NT2/D1 (cell line): ENCODE measurements at regions not wholly inside any gene's neighbourhood (a gene's known extent, or its start where the extent isn't known, plus 50 kb on each side); places are given as distances from the start of the nearest gene placed in this dataset.
"Not testable (repeated sequence)": the region's sequence is repeated elsewhere in the genome, so short reads cannot be mapped to it uniquely, and the experiment has no call there.

Experiments used
- DNase-seq: peaks from one replicate; pipeline ENCODE4 v3.0.0-alpha.2; 2011; ENCODE audit warnings: low read depth, low spot score
- H3K27me3 ChIP-seq: 2 replicates; pipeline ENCODE4 v1.6.0; 2011; ENCODE audit warnings: mild to moderate bottlenecking; ENCODE audit not compliant: insufficient read length, insufficient read depth
- H3K36me3 ChIP-seq: 2 replicates; pipeline ENCODE4 v1.6.1; 2011; ENCODE audit warnings: mild to moderate bottlenecking, low read length, mixed read lengths; ENCODE audit not compliant: insufficient read depth, insufficient read length
- H3K4me1 ChIP-seq: 2 replicates; pipeline ENCODE4 v1.5.1; 2011; ENCODE audit not compliant: insufficient read depth, insufficient read length
- H3K4me3 ChIP-seq: 2 replicates; pipeline ENCODE4 v1.5.1; 2011; ENCODE audit warnings: low read depth; ENCODE audit not compliant: insufficient read length
- H3K9ac ChIP-seq: 2 replicates; pipeline ENCODE4 v1.6.0; 2011; ENCODE audit warnings: low read depth; ENCODE audit not compliant: insufficient read length
- H3K9me3 ChIP-seq: 2 replicates; pipeline ENCODE4 v1.5.1; 2011; ENCODE audit warnings: mild to moderate bottlenecking, low read length; ENCODE audit not compliant: insufficient read depth
- SUZ12 ChIP-seq: IDR thresholded peaks from 2 replicates; pipeline ENCODE4 v1.6.1; 2011; ENCODE audit not compliant: insufficient read length, insufficient read depth; ENCODE audit errors: extremely low read depth
- YY1 ChIP-seq: IDR thresholded peaks from 2 replicates; pipeline ENCODE4 v1.6.1; 2011; ENCODE audit not compliant: insufficient read length, insufficient read depth
- ZNF274 ChIP-seq: IDR thresholded peaks from 2 replicates; pipeline ENCODE4 v1.6.1; 2011; ENCODE audit warnings: mild to moderate bottlenecking, low read depth, low read length

DNA sequence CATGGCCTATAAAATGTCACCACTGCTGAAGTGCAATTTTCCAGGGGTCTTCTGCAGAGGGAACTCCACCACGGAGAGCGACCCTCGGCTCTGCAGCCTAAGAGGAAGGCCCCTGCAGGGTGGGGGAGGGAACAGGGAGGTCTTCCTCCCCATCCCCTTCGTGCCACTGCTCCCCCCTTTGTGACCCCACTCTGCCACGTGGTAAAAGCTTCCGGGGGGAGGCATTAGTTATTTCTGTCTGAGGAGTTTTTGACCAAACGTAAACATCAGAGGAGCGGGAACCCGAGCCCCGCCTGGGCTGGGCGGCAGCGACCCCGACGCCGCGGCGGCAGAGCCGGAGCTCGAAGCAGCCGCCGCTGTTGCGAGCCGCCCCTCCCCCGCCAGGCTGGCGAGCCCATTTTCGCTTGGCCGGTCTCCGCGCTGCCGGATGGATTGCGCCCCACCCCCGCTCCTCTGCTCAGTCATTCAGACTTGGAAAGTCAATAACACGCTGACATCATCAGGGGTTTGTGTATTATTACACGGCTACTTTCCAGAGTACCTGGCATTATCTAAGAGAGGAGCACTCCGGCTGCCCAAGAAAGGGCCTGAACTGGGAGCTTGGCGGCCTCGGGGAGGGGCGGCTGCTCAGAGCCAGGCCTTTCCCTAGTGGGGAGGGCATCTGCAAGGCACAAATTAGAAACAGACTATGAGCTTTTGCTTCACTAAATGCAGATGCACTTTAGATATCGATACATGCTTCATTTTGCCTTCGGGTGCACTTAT lies 162.5 kb upstream of the TBL1XR1 start:
- peak overlapping the region; percentile 44 for H3K4me3 ChIP-seq
- peak; percentile 95 for DNase-seq
- no peaks in the 10 kb centered on the region for H3K9me3 ChIP-seq
- no peak for TF ChIP-seq SUZ12
- TF ChIP-seq ZNF274, result no peak
- TF ChIP-seq YY1, result no peak
- H3K4me1 ChIP-seq, result peaks cover 3% of the 10 kb centered on the region
- peak overlapping the region; percentile 81 for H3K9ac ChIP-seq
- H3K36me3 ChIP-seq, result no peaks in the 10 kb centered on the region
- no peaks in the 10 kb centered on the region for H3K27me3 ChIP-seq

DNA sequence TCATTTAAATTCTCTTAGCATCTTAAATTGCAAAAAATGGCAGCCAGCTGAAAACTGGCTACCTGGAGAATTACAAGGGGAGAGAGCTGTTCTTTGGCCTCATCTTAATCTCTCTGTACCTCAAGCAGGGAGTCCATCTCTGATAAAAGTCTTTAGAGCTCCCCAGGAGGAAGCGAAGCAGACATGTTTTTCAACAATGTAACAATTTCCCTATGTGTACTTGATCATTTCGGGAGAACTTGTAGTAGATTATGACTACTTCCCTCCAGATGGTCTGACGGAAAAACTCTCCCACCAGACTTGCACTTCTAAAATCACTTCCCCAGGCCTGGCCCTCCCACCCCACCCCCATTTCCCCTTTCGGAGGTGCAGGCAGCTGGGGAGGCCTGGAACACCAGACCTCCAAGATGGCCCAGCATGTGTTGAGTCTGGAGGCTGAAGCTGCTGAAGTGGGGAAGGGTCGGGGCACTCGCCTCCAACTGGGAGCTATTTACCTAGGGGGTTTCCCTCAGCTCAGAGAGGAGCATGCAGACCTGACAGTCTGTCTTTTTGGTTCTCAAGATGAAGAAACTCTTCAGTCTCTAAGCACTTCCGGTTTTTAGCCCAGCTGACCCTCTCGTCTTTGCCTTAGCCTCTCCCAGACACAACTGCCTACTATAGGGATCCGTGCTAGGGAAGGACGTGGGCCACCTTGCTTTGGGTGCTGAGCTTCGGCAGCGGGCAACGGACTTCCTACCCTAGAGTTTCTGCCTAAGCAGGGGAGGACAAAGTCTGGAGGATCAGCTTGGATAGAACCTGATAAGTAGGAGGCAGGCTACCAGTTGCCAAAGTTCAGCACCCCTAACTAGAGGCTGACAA lies 164.0 kb upstream of the TBL1XR1 start:
- Histone ChIP-seq H3K36me3 (no peaks in the 10 kb centered on the region), H3K4me3 (no peak overlapping the region), H3K27me3 (no peaks in the 10 kb centered on the region), H3K9ac (no peak overlapping the region), H3K9me3 (no peaks in the 10 kb centered on the region), H3K4me1 (peaks cover 3% of the 10 kb centered on the region)
- TF ChIP-seq ZNF274 (no peak), SUZ12 (no peak), YY1 (no peak)
- DNase-seq, result no peak

DNA sequence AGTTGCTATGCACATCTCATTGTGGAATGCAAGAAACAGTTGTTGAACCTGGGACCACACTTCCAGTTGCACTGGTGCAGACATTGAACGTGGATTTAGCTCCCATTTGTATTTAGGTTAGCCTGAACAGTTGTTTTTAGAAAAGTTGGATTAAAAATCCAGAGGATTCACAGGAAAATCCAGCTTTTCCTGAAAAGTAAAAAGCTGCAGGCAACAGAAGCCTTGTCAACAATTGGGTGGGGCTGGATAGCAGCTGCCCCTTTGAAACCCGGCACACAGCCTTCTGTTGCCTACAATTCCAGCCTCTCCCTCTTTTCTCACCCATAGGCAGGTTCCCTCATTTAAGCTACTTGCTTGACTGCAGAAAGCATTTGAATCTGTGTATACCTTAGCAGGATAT lies 165.3 kb upstream of the TBL1XR1 start:
- Histone ChIP-seq H3K9me3 (no peaks in the 10 kb centered on the region), H3K36me3 (no peaks in the 10 kb centered on the region), H3K4me1 (peaks cover 3% of the 10 kb centered on the region), H3K4me3 (no peak overlapping the region), H3K9ac (no peak overlapping the region), H3K27me3 (no peaks in the 10 kb centered on the region)
- no peak for TF ChIP-seq SUZ12
- TF ChIP-seq ZNF274, result no peak
- TF ChIP-seq YY1, result no peak
- no peak for DNase-seq

DNA sequence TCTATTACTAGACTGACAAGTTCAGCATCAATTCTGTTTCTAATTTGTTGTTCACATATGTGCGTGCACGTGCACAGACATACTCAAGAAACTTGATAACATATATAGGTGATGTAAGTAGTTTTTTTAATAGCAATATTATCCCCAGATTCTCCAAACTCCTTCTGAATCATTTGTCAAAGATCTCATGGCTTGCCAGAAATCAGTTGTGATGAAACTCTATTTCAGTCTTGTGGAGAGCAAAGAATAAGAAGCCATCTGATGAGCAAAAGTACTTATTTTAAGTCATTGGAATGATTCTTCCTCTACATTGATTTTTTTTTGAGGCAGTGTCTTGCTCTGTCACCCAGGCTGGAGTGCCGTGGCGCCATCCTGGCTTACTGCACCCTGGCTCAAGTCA lies 167.0 kb upstream of the TBL1XR1 start:
- Histone ChIP-seq H3K9ac (no peak overlapping the region), H3K36me3 (no peaks in the 10 kb centered on the region), H3K4me1 (peaks cover 3% of the 10 kb centered on the region), H3K4me3 (no peak overlapping the region), H3K9me3 (no peaks in the 10 kb centered on the region), H3K27me3 (no peaks in the 10 kb centered on the region)
- no peak for TF ChIP-seq YY1
- TF ChIP-seq SUZ12, result no peak
- no peak for TF ChIP-seq ZNF274
- no peak for DNase-seq

GRCh38 chr3:177365294-177365693 lies 168.0 kb upstream of the TBL1XR1 start:
- not testable (repeated sequence) for H3K27me3 ChIP-seq, H3K9ac ChIP-seq, DNase-seq

DNA sequence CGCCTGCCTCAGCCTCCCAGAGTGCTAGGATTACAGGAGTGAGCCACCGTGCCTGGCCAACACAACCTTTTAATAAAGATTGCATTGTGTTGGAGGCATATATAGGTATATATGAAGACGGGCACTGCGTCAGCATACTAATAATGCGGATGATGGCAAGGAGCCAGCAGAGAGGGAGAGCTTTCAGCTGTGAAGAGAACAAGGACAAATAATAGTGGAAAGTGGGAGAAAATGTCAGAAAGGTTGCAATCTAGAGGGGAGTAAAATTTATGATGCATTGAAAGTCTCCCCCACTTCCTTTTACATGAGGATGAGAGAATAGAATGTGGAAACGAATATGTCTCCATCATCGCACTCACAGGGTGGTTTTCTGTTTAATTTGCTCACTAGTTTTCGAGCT lies 170.5 kb upstream of the TBL1XR1 start:
- DNase-seq, result no peak
- H3K9ac ChIP-seq, result no peak overlapping the region
- no peak for TF ChIP-seq YY1
- TF ChIP-seq SUZ12, result no peak
- no peak for TF ChIP-seq ZNF274
- H3K4me3 ChIP-seq, result no peak overlapping the region
- H3K9me3 ChIP-seq, result no peaks in the 10 kb centered on the region
- H3K27me3 ChIP-seq, result no peaks in the 10 kb centered on the region
- H3K4me1 ChIP-seq, result no peaks in the 10 kb centered on the region
- H3K36me3 ChIP-seq, result no peaks in the 10 kb centered on the region

More at GRCh38 chr3:177365294-177365693, 168.0 kb upstream of the TBL1XR1 start:
- H3K4me1 ChIP-seq, H3K4me3 ChIP-seq, H3K9me3 ChIP-seq, H3K36me3 ChIP-seq: not testable (repeated sequence)

- no peak overlapping the region for H3K9ac ChIP-seq
These were observed 173.1 kb upstream of the TBL1XR1 start for GRCh38 chr3:177370246-177370822.

More at GRCh38 chr3:177370246-177370822, 173.1 kb upstream of the TBL1XR1 start:
- no peaks in the 10 kb centered on the region for H3K36me3 ChIP-seq
- DNase-seq, result no peak
- no peaks in the 10 kb centered on the region for H3K9me3 ChIP-seq
- no peaks in the 10 kb centered on the region for H3K4me1 ChIP-seq
- no peak for TF ChIP-seq SUZ12
- no peak overlapping the region for H3K4me3 ChIP-seq
- no peaks in the 10 kb centered on the region for H3K27me3 ChIP-seq
